ENCODE measurements at regions not wholly inside any gene's neighbourhood (a gene's known extent, or its start where the extent isn't known, plus 50 kb on each side); places are given as distances from the start of the nearest gene placed in this dataset.

GRCh38 chr11:96508861-96509260 is 119.0 kb downstream of the JRKL start:
- intact Hi-C loops (cut with DNase I): no loop called here
- Histone ChIP-seq H3K4me3 (no peak overlapping the region), H3K9me3 (no peaks in the 10 kb centered on the region), H3K27me3 (no peaks in the 10 kb centered on the region), H3K4me1 (ENCODE audit: insufficient read depth) (no peaks in the 10 kb centered on the region), H3K27ac (no peak overlapping the region), H3K36me3 (no peaks in the 10 kb centered on the region)
- 73 to 92% (median 87%) methylated on average over 2 of the region's 2 CpGs for WGBS, 3 donors
- TF ChIP-seq CTCF (IDR thresholded peaks at IDR 0.05) (no peak), POLR2A (IDR thresholded peaks at IDR 0.05) (no peak), EP300 (IDR thresholded peaks at IDR 0.05) (no peak)
- DNase-seq: no peak

- Histone ChIP-seq H3K9me3 (peaks cover 0 to 3% of the 10 kb centered on the region in 2 donors), H3K27me3 (no peaks in the 10 kb centered on the region), H3K4me3 (no peak overlapping the region), H3K36me3 (no peaks in the 10 kb centered on the region), H3K4me1 (ENCODE audit: insufficient read depth) (no peaks in the 10 kb centered on the region), H3K27ac (no peak overlapping the region)
- no peak for DNase-seq
- intact Hi-C loops (cut with DNase I): no loop called here
- no peak for TF ChIP-seq POLR2A (IDR thresholded peaks at IDR 0.05)
- no peak for TF ChIP-seq EP300 (IDR thresholded peaks at IDR 0.05)
- no peak for TF ChIP-seq CTCF (IDR thresholded peaks at IDR 0.05)
Measured at GRCh38 chr11:96520939-96521338, 131.1 kb downstream of the JRKL start.

- Histone ChIP-seq H3K4me1 (ENCODE audit: insufficient read depth) (no peaks in the 10 kb centered on the region), H3K27me3 (no peaks in the 10 kb centered on the region), H3K36me3 (no peaks in the 10 kb centered on the region), H3K4me3 (no peak overlapping the region), H3K9me3 (no peaks in the 10 kb centered on the region), H3K27ac (no peak overlapping the region)
- DNase-seq: no peak
- intact Hi-C loops (cut with DNase I): no loop called here
- WGBS, 3 donors: 80 to 84% (median 82%) methylated on average over 2 of the region's 2 CpGs
- no peak for TF ChIP-seq EP300 (IDR thresholded peaks at IDR 0.05)
- no peak for TF ChIP-seq POLR2A (IDR thresholded peaks at IDR 0.05)
- TF ChIP-seq CTCF (IDR thresholded peaks at IDR 0.05): no peak
Measured at GRCh38 chr11:96523656-96524055, 133.8 kb downstream of the JRKL start.

- Histone ChIP-seq H3K27me3 (no peaks in the 10 kb centered on the region), H3K9me3 (no peaks in the 10 kb centered on the region), H3K27ac (no peak overlapping the region), H3K4me3 (no peak overlapping the region), H3K36me3 (no peaks in the 10 kb centered on the region), H3K4me1 (ENCODE audit: insufficient read depth) (no peaks in the 10 kb centered on the region)
- 60 to 63% (median 62%) methylated on average over 1 of the region's 1 CpG for WGBS, 3 donors
- DNase-seq: no peak
- intact Hi-C loops (cut with DNase I): no loop called here
- no peak for TF ChIP-seq EP300 (IDR thresholded peaks at IDR 0.05)
- no peak for TF ChIP-seq CTCF (IDR thresholded peaks at IDR 0.05)
Measured at GRCh38 chr11:96524475-96524874, 134.7 kb downstream of the JRKL start.

- H3K36me3 ChIP-seq: no peaks in the 10 kb centered on the region
- no peak overlapping the region for H3K4me3 ChIP-seq
- no peaks in the 10 kb centered on the region for H3K9me3 ChIP-seq
- H3K4me1 ChIP-seq (ENCODE audit: insufficient read depth): no peaks in the 10 kb centered on the region
- DNase-seq: no peak
- no peak overlapping the region for H3K27ac ChIP-seq
- intact Hi-C loops (cut with DNase I): no loop called here
- TF ChIP-seq EP300 (IDR thresholded peaks at IDR 0.05) (no peak), POLR2A (IDR thresholded peaks at IDR 0.05) (no peak), CTCF (IDR thresholded peaks at IDR 0.05) (no peak)
- WGBS, 3 donors: 58 to 85% (median 68%) methylated on average over 1 of the region's 1 CpG
- H3K27me3 ChIP-seq: no peaks in the 10 kb centered on the region
Measured at GRCh38 chr11:96530473-96530872, 140.7 kb downstream of the JRKL start.
